HUES48 (cell line): ENCODE measurements at regions not wholly inside any gene's neighbourhood (a gene's known extent, or its start where the extent isn't known, plus 50 kb on each side); places are given as distances from the start of the nearest gene placed in this dataset.

Source experiments
- H3K27ac ChIP-seq: one replicate; pipeline ENCODE4 v1.7.0; 2013; ENCODE audit warnings: low read depth, low read length, inconsistent platforms
- H3K27me3 ChIP-seq: 2 replicates; pipeline ENCODE4 v1.6.1; 2013; ENCODE audit warnings: mild to moderate bottlenecking, low read length; ENCODE audit not compliant: control insufficient read depth, insufficient read depth
- H3K36me3 ChIP-seq: 2 replicates; pipeline ENCODE4 v1.6.1; 2013; ENCODE audit warnings: low read length; ENCODE audit not compliant: control insufficient read depth, insufficient read depth
- H3K4me1 ChIP-seq: 2 replicates; pipeline ENCODE4 v1.6.1; 2013; ENCODE audit warnings: mild to moderate bottlenecking, low read length; ENCODE audit not compliant: control insufficient read depth, insufficient read depth
- H3K4me3 ChIP-seq: 2 replicates; pipeline ENCODE4 v1.5.1; 2013; ENCODE audit warnings: mild to moderate bottlenecking, low read depth, low read length
- H3K9ac ChIP-seq: 2 replicates; pipeline ENCODE4 v1.6.1; 2013; ENCODE audit warnings: mild to moderate bottlenecking, low read depth, low read length, moderate library complexity
- H3K9me3 ChIP-seq: 2 replicates; pipeline ENCODE4 v1.6.1; 2013; ENCODE audit warnings: low read length; ENCODE audit not compliant: control insufficient read depth, insufficient read depth

- H3K4me3 ChIP-seq, result no peak overlapping the region
- no peak overlapping the region for H3K9ac ChIP-seq
- no peaks in the 10 kb centered on the region for H3K9me3 ChIP-seq
- no peaks in the 10 kb centered on the region; the same call in 1 of the 2 replicates for H3K27me3 ChIP-seq
- H3K27ac ChIP-seq, result no peak overlapping the region
- no peaks in the 10 kb centered on the region for H3K36me3 ChIP-seq
- H3K4me1 ChIP-seq, result no peaks in the 10 kb centered on the region
These were observed 161.4 kb upstream of the DIO3 start for GRCh38 chr14:101399737-101400517.

- H3K9me3 ChIP-seq, result no peaks in the 10 kb centered on the region
- H3K4me3 ChIP-seq, result no peak overlapping the region
- no peak overlapping the region for H3K27ac ChIP-seq
These were observed 160.5 kb upstream of the DIO3 start for GRCh38 chr14:101400830-101401229.

GRCh38 chr14:101402936-101403660 is 158.2 kb upstream of the DIO3 start:
- no peaks in the 10 kb centered on the region for H3K9me3 ChIP-seq
- no peak overlapping the region for H3K9ac ChIP-seq
- no peaks in the 10 kb centered on the region; the same call in 1 of the 2 replicates for H3K27me3 ChIP-seq
- H3K36me3 ChIP-seq, result no peaks in the 10 kb centered on the region
- no peak overlapping the region for H3K4me3 ChIP-seq
- H3K4me1 ChIP-seq, result no peaks in the 10 kb centered on the region; the same call in 1 of the 2 replicates
- no peak overlapping the region for H3K27ac ChIP-seq

More at GRCh38 chr14:101400830-101401229, 160.5 kb upstream of the DIO3 start:
- no peaks in the 10 kb centered on the region; the same call in 1 of the 2 replicates for H3K27me3 ChIP-seq
- no peaks in the 10 kb centered on the region; the same call in 1 of the 2 replicates for H3K4me1 ChIP-seq
- H3K36me3 ChIP-seq, result no peaks in the 10 kb centered on the region
- H3K9ac ChIP-seq, result no peak overlapping the region

GRCh38 chr14:101404426-101405170 is 156.7 kb upstream of the DIO3 start:
- Histone ChIP-seq H3K9me3 (no peaks in the 10 kb centered on the region), H3K36me3 (no peaks in the 10 kb centered on the region), H3K27ac (no peak overlapping the region), H3K27me3 (no peaks in the 10 kb centered on the region; the same call in 1 of the 2 replicates), H3K4me1 (no peaks in the 10 kb centered on the region; the same call in 1 of the 2 replicates), H3K4me3 (no peak overlapping the region), H3K9ac (no peak overlapping the region)

GRCh38 chr14:101405171-101405883 is 156.0 kb upstream of the DIO3 start:
- Histone ChIP-seq H3K27ac (no peak overlapping the region), H3K27me3 (no peaks in the 10 kb centered on the region)

GRCh38 chr14:101406921-101407320 is 154.4 kb upstream of the DIO3 start:
- Histone ChIP-seq H3K4me3 (no peak overlapping the region), H3K4me1 (no peaks in the 10 kb centered on the region; the same call in 1 of the 2 replicates), H3K27me3 (no peaks in the 10 kb centered on the region), H3K36me3 (no peaks in the 10 kb centered on the region), H3K27ac (no peak overlapping the region), H3K9ac (no peak overlapping the region), H3K9me3 (no peaks in the 10 kb centered on the region)

More at GRCh38 chr14:101405171-101405883, 156.0 kb upstream of the DIO3 start:
- H3K36me3 ChIP-seq, result no peaks in the 10 kb centered on the region
- H3K9ac ChIP-seq, result no peak overlapping the region
- H3K9me3 ChIP-seq, result no peaks in the 10 kb centered on the region
- H3K4me1 ChIP-seq, result no peaks in the 10 kb centered on the region; the same call in 1 of the 2 replicates
- no peak overlapping the region for H3K4me3 ChIP-seq

- Histone ChIP-seq H3K27ac (no peak overlapping the region), H3K4me3 (no peak overlapping the region), H3K4me1 (no peaks in the 10 kb centered on the region; the same call in 1 of the 2 replicates), H3K9me3 (no peaks in the 10 kb centered on the region), H3K9ac (no peak overlapping the region), H3K27me3 (no peaks in the 10 kb centered on the region), H3K36me3 (no peaks in the 10 kb centered on the region)
These were observed 154.0 kb upstream of the DIO3 start for GRCh38 chr14:101407328-101407727.

- H3K4me1 ChIP-seq, result no peaks in the 10 kb centered on the region; the same call in 1 of the 2 replicates
- no peaks in the 10 kb centered on the region for H3K36me3 ChIP-seq
- H3K4me3 ChIP-seq, result no peak overlapping the region
- no peaks in the 10 kb centered on the region for H3K9me3 ChIP-seq
- no peak overlapping the region for H3K27ac ChIP-seq
- H3K27me3 ChIP-seq, result no peaks in the 10 kb centered on the region
- no peak overlapping the region for H3K9ac ChIP-seq
These were observed 153.0 kb upstream of the DIO3 start for GRCh38 chr14:101408077-101408831.

- Histone ChIP-seq H3K9ac (no peak overlapping the region), H3K9me3 (no peaks in the 10 kb centered on the region), H3K36me3 (no peaks in the 10 kb centered on the region), H3K4me3 (no peak overlapping the region), H3K4me1 (no peaks in the 10 kb centered on the region; the same call in 1 of the 2 replicates), H3K27me3 (no peaks in the 10 kb centered on the region), H3K27ac (no peak overlapping the region)
These were observed 152.2 kb upstream of the DIO3 start for GRCh38 chr14:101409006-101409543.
